ENCODE measurements at regions not wholly inside any gene's neighbourhood (a gene's known extent, or its start where the extent isn't known, plus 50 kb on each side); places are given as distances from the start of the nearest gene placed in this dataset.
A peak's percentile ranks its signal among the peaks of the same experiment; 100 is the strongest.

DNA sequence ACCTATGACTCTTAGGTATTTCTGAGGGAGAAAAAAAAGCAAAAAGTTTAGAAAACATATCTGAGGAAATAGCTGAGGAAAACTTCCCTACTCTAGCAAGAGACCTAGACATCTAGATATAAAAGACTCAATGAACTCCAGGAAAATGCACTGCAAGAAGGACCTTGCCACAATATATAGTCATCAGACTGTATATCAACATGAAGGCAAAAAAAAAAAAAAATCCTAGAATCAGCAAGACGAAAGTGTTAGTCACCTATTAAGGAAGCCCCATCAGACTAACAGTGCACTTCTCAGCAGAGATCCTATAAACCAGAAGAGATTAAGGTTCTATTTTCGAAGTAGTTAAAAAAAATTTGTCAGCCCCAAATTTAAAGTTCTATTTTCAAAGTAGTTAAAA lies 166.2 kb downstream of the TMEM38B start:
- no peak for DNase-seq (ENCODE audit: low read depth in 3 of 3, low spot score in 1 of 3)

DNA sequence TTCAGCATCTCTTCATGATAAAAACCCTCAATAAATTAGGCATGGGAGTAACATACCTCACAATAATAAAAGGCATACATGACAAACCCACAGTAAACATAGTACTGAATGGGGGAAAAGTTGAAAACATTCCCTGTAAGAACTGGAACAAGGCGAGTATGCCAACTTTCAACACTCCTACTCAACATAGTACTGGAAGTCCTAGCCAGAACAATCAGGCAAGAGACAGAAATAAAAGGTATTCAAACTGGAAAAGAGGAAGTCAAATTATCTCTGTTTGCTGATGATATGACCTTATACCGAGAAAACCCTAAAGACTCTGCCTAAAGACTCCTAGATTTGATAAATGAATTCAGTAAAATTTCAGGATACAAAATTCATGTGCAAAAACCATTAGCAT lies 167.6 kb downstream of the TMEM38B start:
- DNase-seq (ENCODE audit: low read depth in 3 of 3, low spot score in 1 of 3): no peak

DNA sequence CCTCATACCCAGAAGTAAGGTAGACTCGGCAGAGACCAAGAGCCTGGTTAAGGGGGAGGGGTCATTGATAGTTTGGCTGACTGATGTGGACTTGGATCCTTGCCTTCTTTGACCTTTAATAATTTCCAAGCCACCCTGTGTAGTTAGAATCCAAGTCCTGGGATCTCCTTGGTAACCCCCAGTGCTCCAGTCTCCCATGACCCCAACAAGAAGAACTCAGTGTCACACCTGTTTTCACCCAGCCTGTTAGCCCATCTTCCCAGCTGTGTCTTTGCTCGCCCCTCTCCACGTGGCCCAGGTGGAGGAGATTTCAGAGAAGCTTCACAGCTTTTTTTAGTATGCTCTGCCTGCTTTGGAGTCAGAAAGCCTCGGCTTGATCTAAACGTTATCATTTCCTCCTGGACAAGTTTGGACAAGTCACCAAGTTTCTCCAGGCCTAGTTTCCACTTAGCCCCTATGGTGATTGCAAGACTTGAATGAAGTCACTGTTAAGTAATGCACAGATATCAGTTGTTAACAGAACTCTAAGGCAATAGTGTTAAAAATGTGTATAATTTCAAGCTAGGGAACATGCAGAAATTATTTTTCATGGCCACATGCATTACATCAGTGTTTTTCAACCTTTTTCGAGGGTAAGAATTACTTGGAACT lies 170.0 kb downstream of the TMEM38B start:
- DNase-seq (ENCODE audit: low read depth in 3 of 3, low spot score in 1 of 3): no peak

DNA sequence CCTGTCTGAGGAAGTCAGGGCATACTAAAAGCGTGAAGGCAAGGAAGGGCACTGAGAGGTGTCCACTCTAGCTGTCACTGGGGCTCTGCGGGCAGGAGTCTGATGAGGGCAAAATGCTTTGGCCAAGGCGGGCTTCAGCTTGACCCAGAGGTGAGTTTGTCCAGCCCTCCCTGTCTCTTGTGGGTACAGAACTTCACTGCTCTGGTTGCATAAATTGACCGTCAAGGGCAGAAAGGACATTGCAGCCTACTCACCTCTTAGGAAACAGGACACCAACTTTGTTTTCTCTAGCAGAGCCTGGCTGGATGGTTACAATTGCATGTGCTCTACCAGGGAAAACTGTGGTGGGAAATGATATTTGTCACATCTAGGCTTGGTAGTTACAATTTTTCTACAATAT lies 170.9 kb downstream of the TMEM38B start:
- DNase-seq (ENCODE audit: low read depth in 3 of 3, low spot score in 1 of 3): no peak

DNA sequence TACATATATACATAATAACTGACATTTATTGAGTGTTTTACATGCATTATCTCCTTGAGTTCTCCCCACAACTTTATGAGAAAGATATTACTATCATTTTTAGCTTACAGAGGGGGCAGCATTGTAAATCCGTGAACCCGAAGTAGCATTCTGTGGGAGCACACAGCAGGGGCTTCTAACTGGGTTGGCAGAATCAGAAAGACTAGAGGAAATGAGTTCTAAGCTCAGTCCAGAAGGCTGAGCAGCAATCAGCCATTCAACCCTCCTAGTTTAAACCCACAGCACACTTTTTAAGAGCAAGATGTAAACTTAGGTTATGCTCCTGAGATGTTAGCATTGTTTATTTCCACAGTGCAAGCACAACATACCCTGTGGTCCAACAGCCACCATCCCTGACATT lies 177.2 kb downstream of the TMEM38B start:
- DNase-seq (ENCODE audit: low read depth in 3 of 3, low spot score in 1 of 3): no peak

DNA sequence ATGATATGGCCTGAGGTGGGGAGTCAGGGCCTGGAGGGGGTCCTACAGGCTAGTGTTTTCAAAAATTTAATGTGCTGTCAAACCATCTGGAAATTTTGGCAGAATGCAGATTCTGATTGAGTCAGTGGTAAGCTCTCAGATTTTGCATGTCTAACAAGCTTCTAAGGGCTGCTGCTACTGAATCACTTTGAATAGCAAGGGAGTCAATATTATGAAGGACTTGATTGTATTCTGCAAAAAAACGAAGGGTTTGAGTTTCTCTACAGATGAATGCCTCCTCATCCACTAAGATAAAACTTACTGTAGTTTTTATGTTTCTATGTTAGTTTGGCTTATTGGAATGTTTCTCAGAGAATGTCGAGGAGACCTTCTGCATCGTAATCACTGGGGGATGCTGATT lies 179.5 kb downstream of the TMEM38B start:
- DNase-seq (ENCODE audit: low read depth in 3 of 3, low spot score in 1 of 3): no peak

DNA sequence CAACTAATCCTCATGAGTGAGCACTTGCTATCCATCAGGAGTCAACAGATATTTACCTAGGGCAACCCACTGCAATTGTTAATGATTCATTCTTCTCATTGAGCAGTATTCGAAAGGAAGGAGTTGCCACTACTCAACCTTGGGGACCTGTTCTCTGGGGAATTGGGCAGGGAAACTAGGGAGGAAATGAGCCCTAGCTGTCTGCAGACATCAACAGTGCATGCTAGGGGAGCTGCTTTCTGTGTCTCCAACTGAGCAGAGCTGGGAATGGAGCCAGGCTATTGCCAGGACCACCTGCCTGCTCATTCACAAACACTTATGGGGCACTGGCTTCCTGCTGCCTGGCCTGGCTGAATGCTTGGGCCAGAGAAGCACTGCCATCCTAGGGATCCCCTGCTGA lies 183.4 kb downstream of the TMEM38B start:
- DNase-seq (ENCODE audit: low read depth in 3 of 3, low spot score in 1 of 3): no peak

DNA sequence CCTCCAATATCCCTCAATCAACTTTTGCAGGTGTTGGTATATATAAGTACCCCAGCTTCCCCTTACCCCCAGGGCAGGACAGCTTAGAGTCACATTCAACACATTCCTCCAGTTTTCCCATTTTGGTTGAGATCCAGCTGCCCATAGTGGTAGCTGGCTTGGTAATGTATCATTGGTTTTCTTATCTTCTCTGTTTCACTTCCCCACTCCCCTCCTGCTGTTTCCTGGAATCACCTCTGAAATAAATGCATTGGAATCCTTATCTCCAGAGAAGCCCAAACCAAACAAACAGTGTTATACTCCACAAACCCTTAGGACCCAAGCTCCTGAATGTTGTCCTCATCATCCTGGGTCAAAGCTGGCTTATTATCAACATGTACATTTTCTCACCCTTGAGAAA lies 184.8 kb downstream of the TMEM38B start:
- no peak for DNase-seq (ENCODE audit: low read depth in 3 of 3, low spot score in 1 of 3)

DNA sequence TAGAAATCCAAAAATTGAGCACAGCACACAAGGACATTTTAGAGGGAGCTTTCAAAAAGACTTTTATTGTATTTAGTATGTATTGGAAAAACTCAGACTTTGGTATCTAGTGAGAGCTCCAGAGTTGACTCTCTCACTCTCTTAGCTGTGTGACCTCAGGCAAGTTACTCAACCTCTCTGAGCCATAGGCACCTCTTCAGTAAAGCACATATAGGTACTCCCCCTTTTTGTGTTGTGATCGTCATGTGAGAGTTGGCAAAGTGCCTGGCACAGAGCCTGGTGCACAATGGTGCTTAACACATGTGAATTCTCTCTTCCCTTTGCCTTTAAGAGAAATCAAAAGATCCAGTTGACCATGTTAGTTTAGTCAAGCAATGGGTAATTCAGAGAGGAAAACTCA lies 186.2 kb downstream of the TMEM38B start:
- DNase-seq (ENCODE audit: low read depth in 3 of 3, low spot score in 1 of 3): no peak

DNA sequence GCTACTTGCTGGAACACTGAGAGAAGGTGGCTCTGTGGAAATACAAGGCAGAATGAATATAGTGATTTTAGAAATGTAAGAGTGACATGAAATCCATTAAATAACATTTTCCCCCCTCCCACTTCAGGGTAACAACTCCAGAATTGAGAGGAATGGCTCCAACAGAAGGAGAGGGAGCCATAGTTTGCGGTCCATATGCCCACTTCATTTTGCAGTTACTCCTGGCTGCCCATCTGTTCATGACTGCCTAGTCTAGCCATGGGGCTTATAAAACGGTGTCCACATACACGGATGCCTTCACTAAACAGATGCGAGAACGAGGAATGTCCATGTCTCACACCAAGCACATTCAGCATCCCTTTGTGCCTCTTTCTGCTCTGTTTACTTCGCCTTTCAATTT lies 186.7 kb downstream of the TMEM38B start:
- no peak for DNase-seq (ENCODE audit: low read depth in 3 of 3, low spot score in 1 of 3)

DNA sequence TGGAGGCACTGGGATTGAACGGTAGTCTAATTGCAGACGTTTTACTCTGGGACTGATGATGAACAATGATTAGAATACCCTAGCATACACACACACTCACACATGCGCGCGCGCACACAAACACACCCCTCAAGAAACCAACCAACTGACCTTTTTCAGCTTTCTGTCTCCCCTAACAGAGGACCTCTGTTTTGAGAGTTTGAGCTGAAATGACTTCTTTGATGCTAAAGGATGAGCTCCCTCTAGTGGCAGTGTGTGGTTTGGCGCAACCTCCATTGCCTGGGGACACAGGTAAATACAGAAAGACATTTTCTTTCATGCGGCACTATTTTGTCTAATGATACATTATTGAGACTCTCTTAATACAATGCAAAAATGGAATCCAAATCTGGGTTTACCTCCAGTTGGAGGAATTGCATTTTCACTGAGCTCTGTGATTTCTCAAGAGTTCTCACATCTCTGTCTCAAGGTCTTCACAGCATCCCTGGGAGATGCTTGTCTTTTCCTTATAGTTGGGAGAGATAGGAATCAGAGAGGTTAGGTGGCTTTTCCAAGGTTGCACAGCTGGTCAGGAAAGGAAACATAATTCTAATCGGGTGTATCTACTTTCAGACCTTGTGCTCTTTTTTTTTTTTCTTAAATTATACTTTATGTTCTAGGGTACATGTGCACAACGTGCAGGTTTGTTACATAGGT lies 187.5 kb downstream of the TMEM38B start:
- peak in 2 of 3 donors; percentile 5 to 46 for DNase-seq (ENCODE audit: low read depth in 3 of 3, low spot score in 1 of 3)

DNA sequence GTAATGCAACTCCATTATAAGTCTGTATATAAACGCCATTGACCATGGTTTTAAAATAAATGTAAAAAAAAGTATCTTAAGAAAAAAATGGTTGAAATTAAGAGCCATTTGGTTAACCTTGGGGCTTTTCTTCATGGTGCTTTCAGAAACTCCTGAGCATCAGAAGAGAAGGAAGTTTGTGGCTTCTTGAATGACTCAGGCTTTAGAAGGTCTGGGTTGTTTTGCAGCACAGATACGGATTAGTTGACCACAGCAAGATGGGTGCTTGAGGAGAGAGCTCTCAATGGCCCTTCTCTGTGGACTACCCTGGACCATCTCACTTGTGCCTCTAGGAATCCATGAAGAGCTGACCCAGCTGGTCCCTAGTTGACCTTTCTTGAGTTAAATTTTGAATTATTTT lies 189.5 kb downstream of the TMEM38B start:
- no peak for DNase-seq (ENCODE audit: low read depth in 3 of 3, low spot score in 1 of 3)

DNA sequence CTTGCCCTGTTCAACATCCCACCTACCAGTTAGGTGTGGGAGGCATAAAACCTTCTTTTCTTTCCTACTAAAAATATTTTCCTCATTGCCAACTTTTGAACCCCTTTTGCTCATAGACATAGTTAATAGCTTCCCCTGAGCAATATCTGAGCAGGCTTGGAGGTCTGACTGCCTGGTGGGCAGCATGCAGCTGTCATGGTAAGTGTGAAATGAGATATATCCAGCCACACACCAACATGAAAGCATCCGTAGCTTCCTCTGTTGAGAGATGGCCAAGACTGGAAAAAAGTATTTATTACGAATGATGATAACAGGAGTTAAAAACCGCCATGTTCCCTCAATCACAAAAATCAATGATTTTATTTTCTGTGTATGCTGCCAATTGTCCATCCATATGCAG lies 190.1 kb downstream of the TMEM38B start:
- no peak for DNase-seq (ENCODE audit: low read depth in 3 of 3, low spot score in 1 of 3)

DNA sequence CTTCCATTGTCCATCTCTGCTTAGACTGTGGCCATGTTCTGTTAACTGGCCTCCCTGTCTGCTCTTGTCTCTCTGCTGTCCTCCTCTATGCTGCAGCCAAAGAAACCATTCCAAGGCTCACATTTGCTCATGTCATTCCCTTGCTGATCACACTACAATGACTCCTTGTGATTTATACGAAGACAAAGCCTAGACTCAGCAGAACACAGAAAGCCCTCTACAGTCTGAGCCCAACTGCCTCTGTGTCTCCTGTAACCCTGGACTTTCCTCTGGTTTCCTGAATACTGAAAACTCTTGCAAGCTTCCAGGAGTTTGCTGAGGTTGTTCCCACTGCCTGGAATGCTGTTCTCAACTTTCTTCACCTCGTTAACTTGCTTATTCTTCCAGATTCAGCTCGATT lies 191.8 kb downstream of the TMEM38B start:
- no peak for DNase-seq (ENCODE audit: low read depth in 3 of 3, low spot score in 1 of 3)

DNA sequence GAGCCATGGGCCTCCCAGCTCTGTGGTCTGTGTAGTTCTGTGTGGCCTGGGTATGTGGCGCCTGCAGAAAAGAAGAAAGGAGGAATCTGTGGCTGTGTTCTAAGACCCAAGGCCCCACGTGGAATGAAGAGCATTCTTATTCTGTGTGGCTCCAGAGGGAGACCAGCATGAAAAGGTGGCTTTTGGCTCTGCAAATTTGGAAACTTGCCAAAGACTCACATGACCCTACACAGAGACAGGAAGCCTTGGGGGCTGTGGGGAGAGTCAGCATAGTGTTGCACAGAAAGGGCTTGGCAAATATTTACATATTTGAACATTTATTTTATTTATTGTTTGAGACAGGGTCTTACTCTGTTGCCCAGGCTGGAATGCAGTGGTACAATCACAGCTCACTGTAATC lies 193.3 kb downstream of the TMEM38B start:
- DNase-seq (ENCODE audit: low read depth in 3 of 3, low spot score in 1 of 3): no peak

DNA sequence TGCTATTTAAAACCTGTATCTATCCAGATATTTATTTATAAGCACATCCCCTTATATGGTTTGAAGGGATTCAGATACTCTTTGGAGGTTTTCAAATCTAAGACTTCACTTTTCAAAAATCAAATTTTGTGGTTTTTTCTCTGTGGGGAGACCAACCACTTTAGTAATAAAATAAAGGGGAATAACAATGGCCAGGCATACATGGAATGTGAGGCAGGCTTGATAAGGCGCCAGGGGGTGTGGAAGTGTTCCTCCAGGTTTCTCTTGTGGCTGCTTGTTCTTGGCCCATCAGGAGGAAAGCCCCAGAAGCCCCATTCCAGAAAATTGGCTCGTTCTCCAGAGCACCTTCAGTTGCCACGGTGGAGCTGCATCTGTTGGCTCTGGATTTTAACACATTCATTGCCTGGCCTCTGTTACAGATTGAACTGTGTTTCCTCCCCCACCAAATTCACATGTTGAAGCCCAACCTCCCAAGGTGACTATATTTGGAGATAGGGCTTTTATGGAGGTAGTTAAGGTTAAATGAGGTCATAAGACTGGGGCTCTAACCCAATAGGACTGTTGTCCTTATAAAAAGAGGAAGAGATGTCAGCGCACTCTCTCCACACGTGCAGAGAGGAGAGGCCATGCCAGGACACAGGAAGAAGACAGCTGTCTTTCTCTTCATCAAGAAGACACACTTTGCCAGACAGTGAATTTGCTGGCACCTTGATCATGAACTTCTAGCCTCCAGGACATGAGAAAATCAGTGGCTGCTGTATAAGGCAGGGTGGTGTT lies 195.9 kb downstream of the TMEM38B start:
- no peak for DNase-seq (ENCODE audit: low read depth in 3 of 3, low spot score in 1 of 3)

DNA sequence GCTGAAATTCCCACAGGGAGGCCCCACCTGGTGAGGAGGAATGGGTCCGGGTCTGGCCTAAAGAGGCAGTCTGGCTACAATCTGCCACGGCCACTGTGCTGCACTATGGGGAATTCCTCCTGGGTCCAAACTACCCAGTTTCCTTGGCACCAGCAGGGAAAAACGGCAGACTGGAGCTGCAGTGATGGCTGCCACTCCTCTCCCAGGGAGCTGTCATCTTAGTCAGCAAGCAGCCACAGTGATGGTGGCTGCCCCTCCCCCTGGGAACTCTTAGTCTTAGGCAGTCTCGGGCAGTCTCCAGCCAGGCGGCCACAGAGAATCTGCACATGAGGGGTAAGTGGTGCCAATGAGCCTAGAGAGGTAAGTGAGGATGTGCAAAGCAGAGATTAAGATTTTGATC lies 205.8 kb downstream of the TMEM38B start:
- DNase-seq (ENCODE audit: low read depth in 3 of 3, low spot score in 1 of 3): no peak

DNA sequence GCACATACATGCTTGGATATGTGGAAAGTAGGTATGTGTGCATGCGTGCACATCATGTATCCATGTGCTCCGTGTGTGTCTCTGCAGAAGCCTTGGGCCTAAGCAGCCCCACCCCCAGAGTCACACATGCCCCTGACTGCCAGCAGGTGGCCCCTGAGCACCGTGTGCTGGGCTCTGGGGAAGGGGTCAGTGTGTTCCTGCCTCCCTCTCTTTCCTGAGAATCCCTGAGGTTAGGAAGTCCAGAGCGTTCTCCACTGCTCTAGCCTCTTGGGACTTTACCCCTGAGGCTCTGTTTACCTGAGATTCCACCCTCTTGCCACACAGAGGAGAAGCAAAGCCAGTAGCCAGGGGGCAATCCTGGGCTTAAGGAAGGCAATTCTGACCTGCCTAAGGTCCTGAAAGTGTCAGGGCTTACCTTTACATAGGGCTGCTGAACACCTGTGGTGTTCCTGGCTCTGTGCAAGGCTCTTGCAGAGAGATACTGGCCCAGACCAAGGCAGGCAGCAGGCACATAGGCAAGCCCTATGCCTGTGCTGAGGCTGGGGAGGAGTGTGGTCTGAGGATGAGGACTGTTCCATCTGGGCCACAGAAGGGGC lies 207.3 kb downstream of the TMEM38B start:
- no peak for DNase-seq (ENCODE audit: low read depth in 3 of 3, low spot score in 1 of 3)

DNA sequence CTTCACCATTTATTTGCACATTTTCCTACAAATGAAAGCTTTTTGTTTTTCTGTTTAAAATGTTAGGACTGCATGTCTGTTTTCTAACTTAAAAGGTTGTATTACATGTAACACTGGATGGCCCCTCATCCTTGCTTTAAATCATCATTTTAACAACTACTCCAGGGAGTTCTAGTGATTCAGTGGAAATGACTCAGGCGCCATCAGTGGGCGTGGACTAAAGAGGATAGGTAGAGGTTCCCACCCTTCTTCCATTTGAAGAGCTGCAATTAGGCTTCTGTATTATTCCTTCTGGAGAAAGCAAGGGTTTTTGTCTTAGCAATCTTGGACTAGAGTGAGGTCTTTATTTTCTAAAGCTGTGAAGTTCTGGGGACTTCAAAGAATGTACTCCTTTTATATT lies 213.7 kb downstream of the TMEM38B start:
- DNase-seq (ENCODE audit: low read depth in 3 of 3, low spot score in 1 of 3): no peak

DNA sequence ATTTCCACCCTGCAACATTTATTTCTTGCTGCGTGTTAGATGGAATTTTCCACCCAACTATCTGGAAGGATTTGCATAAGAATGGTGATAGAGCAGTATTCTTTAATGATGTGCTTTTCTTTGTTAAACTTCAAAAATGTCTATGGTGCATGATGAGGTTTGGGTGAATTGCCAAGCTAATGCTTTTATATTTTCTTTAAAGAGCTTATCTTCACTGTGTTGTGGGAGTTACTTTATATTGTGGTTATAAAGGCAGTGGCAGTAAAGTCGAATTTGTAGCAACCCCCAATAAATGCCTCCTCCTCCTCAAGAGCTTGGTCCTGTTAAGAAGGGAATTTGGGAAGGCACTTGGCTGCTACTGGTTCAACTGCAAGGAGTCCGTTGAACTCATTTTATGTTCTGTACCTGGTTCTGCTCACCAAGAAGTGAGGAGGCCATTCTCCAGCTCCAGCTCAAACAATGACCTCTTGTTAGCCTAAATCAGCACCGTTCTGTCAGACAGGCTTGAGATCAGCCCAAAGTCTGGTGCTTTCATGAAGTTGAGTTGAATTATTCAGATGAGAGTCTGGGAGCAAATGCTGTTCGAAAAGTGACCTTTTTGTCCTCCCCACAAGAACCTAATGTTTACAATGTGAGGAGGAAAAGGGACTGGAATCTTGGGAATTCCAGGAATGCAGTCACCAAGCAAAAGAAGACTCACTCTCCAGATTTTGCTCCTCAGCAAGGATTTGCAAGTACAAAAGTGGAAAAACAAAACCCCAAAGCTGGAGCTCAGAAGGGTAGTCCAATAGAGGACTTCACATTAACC lies 217.0 kb downstream of the TMEM38B start:
- no peak for DNase-seq (ENCODE audit: low read depth in 3 of 3, low spot score in 1 of 3)

DNA sequence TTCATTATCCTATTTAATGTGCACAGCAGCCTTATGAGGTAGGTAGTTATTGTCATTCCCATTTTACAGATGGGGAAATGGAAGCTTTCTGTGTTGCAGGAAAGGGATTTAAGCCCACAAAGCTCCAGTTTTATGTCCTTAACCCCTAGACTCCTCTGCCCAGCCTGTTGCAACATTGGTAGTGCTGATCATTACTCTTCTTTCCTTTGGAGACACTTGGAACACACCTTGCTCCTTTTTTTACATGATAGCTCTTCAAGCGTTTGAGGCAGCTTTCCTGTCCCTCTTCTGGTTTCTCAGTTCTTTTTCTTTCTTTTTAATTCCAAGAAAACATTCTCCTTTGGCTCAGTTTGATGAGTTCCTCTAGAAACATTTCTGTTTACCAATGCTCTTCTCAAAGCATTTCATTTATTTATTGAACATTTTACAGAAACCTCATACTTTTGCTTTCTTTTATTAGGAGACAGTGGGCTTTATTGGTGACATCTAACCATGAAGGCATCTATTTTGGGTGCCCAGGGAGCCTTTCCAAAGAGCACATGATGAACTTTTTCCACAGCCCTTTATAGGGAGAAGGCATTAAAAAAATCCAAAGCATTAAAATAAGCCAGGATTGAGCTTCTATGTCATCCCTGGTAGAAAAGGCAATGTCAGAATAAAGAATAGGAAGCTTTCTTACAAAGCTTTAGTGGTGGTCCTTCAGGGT lies 218.0 kb downstream of the TMEM38B start:
- no peak for DNase-seq (ENCODE audit: low read depth in 3 of 3, low spot score in 1 of 3)

Measured in stimulated activated CD4-positive, alpha-beta T cell treated with anti-CD3 and anti-CD28 coated beads, TNF-alpha, amount 100 ng/mL, for 1 hour (primary cell).